ENCODE measurements at regions not wholly inside any gene's neighbourhood (a gene's known extent, or its start where the extent isn't known, plus 50 kb on each side); places are given as distances from the start of the nearest gene placed in this dataset.

- no peak for TF ChIP-seq FOXK1 (CRISPR knock-in tag; IDR thresholded peaks at IDR 0.05; ENCODE audit: borderline replicate concordance, low read depth)
- TF ChIP-seq ZNF879 (CRISPR knock-in tag; IDR thresholded peaks at IDR 0.05): no peak
Measured at GRCh38 chr2:221657806-221658205, 85.7 kb upstream of the EPHA4 start.

All from HepG2 (cell line).